WTC11 (cell line): ENCODE measurements at regions not wholly inside any gene's neighbourhood (a gene's known extent, or its start where the extent isn't known, plus 50 kb on each side); places are given as distances from the start of the nearest gene placed in this dataset.

Experiments
- ATAC-seq: fragments of 200-7000 bp; cut with Tn5 transposase; 2 replicates; pipeline ENCODE4 v1.10.0; 2021; ENCODE audit warnings: mild to moderate bottlenecking, moderate library complexity
- CTCF ChIA-PET: fragments of 300-600 bp; sonication (Branson Sonifier 250); formaldehyde crosslinking; loops from one replicate; lab custom pipeline; 2021; ENCODE audit warnings: antibody characterized with exemption; lab: Charles Lee
- POLR2A ChIA-PET: fragments of 350-600 bp; sonication (Branson Sonifier 250); formaldehyde crosslinking; loops from one replicate; lab custom pipeline; 2021; ENCODE audit warnings: antibody characterized with exemption; lab: Charles Lee
- DNase-seq: peaks from one replicate; pipeline ENCODE4 v3.0.0; 2021; ENCODE audit warnings: low spot score
- H3K27ac Mint-ChIP-seq: 2 replicates; pipeline ENCODE4 v1.8.0; 2021; ENCODE audit warnings: mixed read lengths
- H3K27me3 Mint-ChIP-seq: 2 replicates; pipeline ENCODE4 v1.8.0; 2021; ENCODE audit warnings: low read depth, mild to moderate bottlenecking, moderate library complexity, mixed read lengths
- H3K36me3 Mint-ChIP-seq: 2 replicates; pipeline ENCODE4 v1.8.0; 2021; ENCODE audit warnings: mixed read lengths
- H3K4me1 Mint-ChIP-seq: 2 replicates; pipeline ENCODE4 v1.8.0; 2022; ENCODE audit warnings: mixed read lengths
- H3K4me3 Mint-ChIP-seq: 2 replicates; pipeline ENCODE4 v1.8.0; 2021; ENCODE audit warnings: mild to moderate bottlenecking, moderate library complexity, mixed read lengths
- H3K9me3 Mint-ChIP-seq: 2 replicates; pipeline ENCODE4 v1.8.0; 2021; ENCODE audit warnings: mixed read lengths
- AR ChIP-seq: fragments of 250-450 bp; sonication (Bioruptor Pico); IDR thresholded peaks from 2 replicates; pipeline ENCODE4 v1.9.0; 2021; ENCODE audit warnings: mild to moderate bottlenecking
- CREB1 ChIP-seq: sonication (generic); formaldehyde crosslinking; IDR thresholded peaks from 2 replicates; pipeline ENCODE4 v1.8.0; 2023; ENCODE audit warnings: mild to moderate bottlenecking, missing genetic modification reagents
- CREM ChIP-seq: sonication (generic); formaldehyde crosslinking; IDR thresholded peaks from 2 replicates; pipeline ENCODE4 v1.8.1; 2022; ENCODE audit warnings: mild to moderate bottlenecking, missing genetic modification reagents, moderate library complexity
- EMX1 ChIP-seq: fragments of 250-450 bp; sonication (Bioruptor Pico); IDR thresholded peaks from 2 replicates; pipeline ENCODE4 v1.8.0; 2021; ENCODE audit warnings: mild to moderate bottlenecking
- FOXP1 ChIP-seq: sonication (generic); formaldehyde crosslinking; IDR thresholded peaks from 2 replicates; pipeline ENCODE4 v1.8.0; 2022; ENCODE audit warnings: missing genetic modification reagents, mild to moderate bottlenecking, moderate library complexity, borderline replicate concordance
- GRHL2 ChIP-seq: fragments of 250-450 bp; sonication (Bioruptor Pico); IDR thresholded peaks from 2 replicates; pipeline ENCODE4 v1.8.0; 2022; ENCODE audit warnings: mild to moderate bottlenecking, moderate library complexity; ENCODE audit not compliant: insufficient replicate concordance, severe bottlenecking
- IRF2 ChIP-seq: sonication (generic); formaldehyde crosslinking; IDR thresholded peaks from 2 replicates; pipeline ENCODE4 v1.8.0; 2022; ENCODE audit warnings: low read depth, missing genetic modification reagents, borderline replicate concordance
- JUN ChIP-seq: sonication (generic); formaldehyde crosslinking; IDR thresholded peaks from 2 replicates; pipeline ENCODE4 v1.8.0; 2023; ENCODE audit warnings: mild to moderate bottlenecking, missing genetic modification reagents
- MAX ChIP-seq: sonication (generic); formaldehyde crosslinking; IDR thresholded peaks from 2 replicates; pipeline ENCODE4 v1.8.0; 2022; ENCODE audit warnings: mild to moderate bottlenecking, missing genetic modification reagents
- MXD4 ChIP-seq: fragments of 250-450 bp; sonication (Bioruptor Pico); IDR thresholded peaks from 2 replicates; pipeline ENCODE4 v1.8.0; 2021; ENCODE audit warnings: mild to moderate bottlenecking, moderate library complexity, borderline replicate concordance
- MYBL2 ChIP-seq: sonication (generic); formaldehyde crosslinking; IDR thresholded peaks from 2 replicates; pipeline ENCODE4 v1.8.1; 2023; ENCODE audit warnings: mild to moderate bottlenecking, moderate library complexity, missing genetic modification reagents
- NFYB ChIP-seq: sonication (generic); formaldehyde crosslinking; conservative IDR thresholded peaks from 2 replicates; pipeline ENCODE4 v1.8.0; 2022; ENCODE audit warnings: low read depth, missing genetic modification reagents
- TCF7 ChIP-seq: sonication (generic); formaldehyde crosslinking; IDR thresholded peaks from 2 replicates; pipeline ENCODE4 v1.8.0; 2022; ENCODE audit warnings: mild to moderate bottlenecking, low read depth, missing genetic modification reagents, moderate library complexity
- ZNF138 ChIP-seq: sonication (generic); formaldehyde crosslinking; conservative IDR thresholded peaks from 2 replicates; pipeline ENCODE4 v1.8.1; 2022; ENCODE audit warnings: mild to moderate bottlenecking, moderate library complexity, missing genetic modification reagents
- ZNF219 ChIP-seq: sonication (generic); formaldehyde crosslinking; IDR thresholded peaks from 2 replicates; pipeline ENCODE4 v1.8.0; 2023; ENCODE audit warnings: missing genetic modification reagents, mild to moderate bottlenecking, borderline replicate concordance
- ZNF263 ChIP-seq: sonication (generic); formaldehyde crosslinking; IDR thresholded peaks from 2 replicates; pipeline ENCODE4 v1.8.1; 2022; ENCODE audit warnings: low read depth, mild to moderate bottlenecking, moderate library complexity, missing genetic modification reagents
- ZNF512 ChIP-seq: sonication (generic); formaldehyde crosslinking; IDR thresholded peaks from 2 replicates; pipeline ENCODE4 v1.8.1; 2022; ENCODE audit warnings: missing genetic modification reagents, borderline replicate concordance
- ZNF532 ChIP-seq: fragments of 250-450 bp; sonication (Bioruptor Pico); IDR thresholded peaks from 2 replicates; pipeline ENCODE4 v1.9.0; 2021; ENCODE audit warnings: mild to moderate bottlenecking, borderline replicate concordance
- ZNF671 ChIP-seq: fragments of 250-450 bp; sonication (Bioruptor Pico); IDR thresholded peaks from 2 replicates; pipeline ENCODE4 v1.8.0; 2021; ENCODE audit warnings: mild to moderate bottlenecking
- TF ChIP-seq, protein P1 (sequence below): sonication (generic); formaldehyde crosslinking; IDR thresholded peaks from 2 replicates; pipeline ENCODE4 v1.8.0; 2022; ENCODE audit warnings: mild to moderate bottlenecking, missing genetic modification reagents
- TF ChIP-seq, protein P2 (sequence below): sonication (generic); formaldehyde crosslinking; IDR thresholded peaks from 2 replicates; pipeline ENCODE4 v1.8.1; 2023; ENCODE audit warnings: mild to moderate bottlenecking, missing genetic modification reagents
- TF ChIP-seq, protein P3 (sequence below): fragments of 250-450 bp; sonication (Bioruptor Pico); IDR thresholded peaks from 2 replicates; pipeline ENCODE4 v1.9.0; 2021; ENCODE audit warnings: moderate library complexity, mild to moderate bottlenecking, inconsistent platforms, borderline replicate concordance

DNA sequence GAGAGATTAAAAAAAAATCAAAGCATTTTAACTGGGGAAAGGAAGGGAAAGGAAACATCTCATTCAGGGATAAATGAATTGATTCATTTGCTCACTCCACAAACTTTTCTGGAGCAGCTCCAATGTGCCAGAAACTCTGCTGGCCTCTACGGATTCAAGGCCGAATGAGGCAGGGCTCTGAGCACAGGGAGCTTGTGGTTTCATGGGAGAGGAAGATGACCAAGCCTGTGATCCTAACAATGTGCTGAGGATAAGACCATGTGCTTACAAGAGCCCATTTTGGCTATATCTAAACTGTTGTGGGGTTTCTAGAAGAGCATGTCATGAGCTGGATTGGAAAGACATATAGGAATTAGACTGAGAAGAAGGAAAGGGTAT, 137.5 kb downstream of the ZNF674 start:
- TF ChIP-seq AR (CRISPR knock-in tag) (no peak), CREB1 (CRISPR knock-in tag) (no peak), GRHL2 (CRISPR knock-in tag) (no peak), ZNF138 (CRISPR knock-in tag) (no peak), TCF7 (CRISPR knock-in tag) (no peak), JUN (CRISPR knock-in tag) (no peak), IRF2 (CRISPR knock-in tag) (no peak), ZNF512 (no peak), MYBL2 (no peak), ZNF219 (no peak), CREM (CRISPR knock-in tag) (no peak), EMX1 (CRISPR knock-in tag) (no peak), MXD4 (CRISPR knock-in tag) (no peak), MAX (CRISPR knock-in tag) (no peak)
- TF ChIP-seq, protein P1, sequence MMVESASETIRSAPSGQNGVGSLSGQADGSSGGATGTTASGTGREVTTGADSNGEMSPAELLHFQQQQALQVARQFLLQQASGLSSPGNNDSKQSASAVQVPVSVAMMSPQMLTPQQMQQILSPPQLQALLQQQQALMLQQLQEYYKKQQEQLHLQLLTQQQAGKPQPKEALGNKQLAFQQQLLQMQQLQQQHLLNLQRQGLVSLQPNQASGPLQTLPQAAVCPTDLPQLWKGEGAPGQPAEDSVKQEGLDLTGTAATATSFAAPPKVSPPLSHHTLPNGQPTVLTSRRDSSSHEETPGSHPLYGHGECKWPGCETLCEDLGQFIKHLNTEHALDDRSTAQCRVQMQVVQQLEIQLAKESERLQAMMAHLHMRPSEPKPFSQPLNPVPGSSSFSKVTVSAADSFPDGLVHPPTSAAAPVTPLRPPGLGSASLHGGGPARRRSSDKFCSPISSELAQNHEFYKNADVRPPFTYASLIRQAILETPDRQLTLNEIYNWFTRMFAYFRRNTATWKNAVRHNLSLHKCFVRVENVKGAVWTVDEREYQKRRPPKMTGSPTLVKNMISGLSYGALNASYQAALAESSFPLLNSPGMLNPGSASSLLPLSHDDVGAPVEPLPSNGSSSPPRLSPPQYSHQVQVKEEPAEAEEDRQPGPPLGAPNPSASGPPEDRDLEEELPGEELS: no peak
- TF ChIP-seq, protein P2, sequence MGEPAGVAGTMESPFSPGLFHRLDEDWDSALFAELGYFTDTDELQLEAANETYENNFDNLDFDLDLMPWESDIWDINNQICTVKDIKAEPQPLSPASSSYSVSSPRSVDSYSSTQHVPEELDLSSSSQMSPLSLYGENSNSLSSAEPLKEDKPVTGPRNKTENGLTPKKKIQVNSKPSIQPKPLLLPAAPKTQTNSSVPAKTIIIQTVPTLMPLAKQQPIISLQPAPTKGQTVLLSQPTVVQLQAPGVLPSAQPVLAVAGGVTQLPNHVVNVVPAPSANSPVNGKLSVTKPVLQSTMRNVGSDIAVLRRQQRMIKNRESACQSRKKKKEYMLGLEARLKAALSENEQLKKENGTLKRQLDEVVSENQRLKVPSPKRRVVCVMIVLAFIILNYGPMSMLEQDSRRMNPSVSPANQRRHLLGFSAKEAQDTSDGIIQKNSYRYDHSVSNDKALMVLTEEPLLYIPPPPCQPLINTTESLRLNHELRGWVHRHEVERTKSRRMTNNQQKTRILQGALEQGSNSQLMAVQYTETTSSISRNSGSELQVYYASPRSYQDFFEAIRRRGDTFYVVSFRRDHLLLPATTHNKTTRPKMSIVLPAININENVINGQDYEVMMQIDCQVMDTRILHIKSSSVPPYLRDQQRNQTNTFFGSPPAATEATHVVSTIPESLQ: no peak
- ChIA-PET POLR2A (no interaction called here), CTCF (interaction anchor here (1.1 to 1.9 kb wide), 8 partner anchors 21 to 1085 kb away, joined by 3 to 15 read pairs (median 7); no protein-coding TSS in a partner anchor)
- no peak overlapping the region for H3K27ac Mint-ChIP-seq
- no peaks in the 10 kb centered on the region for H3K36me3 Mint-ChIP-seq
- DNase-seq (no peak), ATAC-seq (no peak)
- no peaks in the 10 kb centered on the region for H3K4me1 Mint-ChIP-seq
- H3K9me3 Mint-ChIP-seq: no peaks in the 10 kb centered on the region
- no peak overlapping the region for H3K4me3 Mint-ChIP-seq
- H3K27me3 Mint-ChIP-seq: no peaks in the 10 kb centered on the region

DNA sequence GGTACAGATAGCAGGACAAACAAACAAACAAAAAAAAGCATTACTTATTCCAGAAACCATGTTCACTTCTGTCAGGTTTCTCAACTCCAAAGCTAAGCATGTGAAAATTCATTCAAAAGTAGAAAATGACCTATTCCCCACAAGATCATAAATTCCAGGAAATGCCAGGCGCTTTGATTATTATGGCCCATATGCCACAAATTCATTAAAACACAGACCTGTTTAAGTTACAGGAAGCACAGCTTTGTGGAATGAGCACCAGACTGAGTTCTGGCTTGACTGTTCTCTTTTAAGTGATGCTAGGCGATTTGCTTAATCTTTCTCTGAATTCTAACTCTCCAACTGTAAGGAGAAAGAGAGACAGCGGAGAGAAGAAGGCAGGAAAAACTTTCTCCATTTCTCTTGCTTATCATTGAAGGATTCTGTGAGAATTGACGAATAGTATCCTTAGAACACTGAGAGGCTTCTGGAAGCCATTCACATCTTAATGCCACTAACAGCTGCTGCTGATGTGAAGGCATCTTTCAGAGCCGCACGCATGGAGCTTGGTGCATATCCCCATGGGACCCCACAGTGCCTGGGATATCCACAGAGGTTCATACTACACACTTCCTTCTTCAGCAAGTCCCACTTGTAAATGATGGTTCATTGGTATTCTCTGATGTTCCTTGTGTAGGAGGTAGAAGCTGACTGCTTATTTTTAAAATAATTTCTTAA, 138.0 kb downstream of the ZNF674 start:
- no peak overlapping the region for H3K27ac Mint-ChIP-seq
- peaks cover under 1% of the 10 kb centered on the region; the same call in 1 of the 2 replicates for H3K9me3 Mint-ChIP-seq
- H3K36me3 Mint-ChIP-seq: no peaks in the 10 kb centered on the region
- no peaks in the 10 kb centered on the region for H3K27me3 Mint-ChIP-seq
- CTCF ChIA-PET: interaction anchor here (1.7 to 1.9 kb wide), 4 partner anchors 31 to 1084 kb away, joined by 4 to 9 read pairs (median 8); no protein-coding TSS in a partner anchor
- no peak for DNase-seq
- POLR2A ChIA-PET: no interaction called here
- no peaks in the 10 kb centered on the region for H3K4me1 Mint-ChIP-seq
- no peak for ATAC-seq
- H3K4me3 Mint-ChIP-seq: no peak overlapping the region
- TF ChIP-seq ZNF671: no peak
- TF ChIP-seq ZNF263 (CRISPR knock-in tag): no peak
- no peak for TF ChIP-seq ZNF138 (CRISPR knock-in tag)
- no peak for TF ChIP-seq ZNF532 (CRISPR knock-in tag)
- TF ChIP-seq NFYB: no peak
- TF ChIP-seq, protein P3, sequence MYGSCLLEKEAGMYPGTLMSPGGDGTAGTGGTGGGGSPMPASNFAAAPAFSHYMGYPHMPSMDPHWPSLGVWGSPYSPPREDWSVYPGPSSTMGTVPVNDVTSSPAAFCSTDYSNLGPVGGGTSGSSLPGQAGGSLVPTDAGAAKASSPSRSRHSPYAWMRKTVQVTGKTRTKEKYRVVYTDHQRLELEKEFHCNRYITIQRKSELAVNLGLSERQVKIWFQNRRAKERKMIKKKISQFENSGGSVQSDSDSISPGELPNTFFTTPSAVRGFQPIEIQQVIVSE (CRISPR knock-in tag): no peak
- no peak for TF ChIP-seq FOXP1 (CRISPR knock-in tag)
